Activated CD8-positive, alpha-beta memory T cell treated with anti-CD3 and anti-CD28 coated beads for 48 hours (primary cell): ENCODE measurements at regions not wholly inside any gene's neighbourhood (a gene's known extent, or its start where the extent isn't known, plus 50 kb on each side); places are given as distances from the start of the nearest gene placed in this dataset.

Experiments
- DNase-seq, 3 experiments: peaks; one replicate each; pipeline ENCODE4 v3.0.0-alpha.2; 2020; ENCODE audit warnings: low read depth in 2 of 3, low spot score in 2 of 3

DNA sequence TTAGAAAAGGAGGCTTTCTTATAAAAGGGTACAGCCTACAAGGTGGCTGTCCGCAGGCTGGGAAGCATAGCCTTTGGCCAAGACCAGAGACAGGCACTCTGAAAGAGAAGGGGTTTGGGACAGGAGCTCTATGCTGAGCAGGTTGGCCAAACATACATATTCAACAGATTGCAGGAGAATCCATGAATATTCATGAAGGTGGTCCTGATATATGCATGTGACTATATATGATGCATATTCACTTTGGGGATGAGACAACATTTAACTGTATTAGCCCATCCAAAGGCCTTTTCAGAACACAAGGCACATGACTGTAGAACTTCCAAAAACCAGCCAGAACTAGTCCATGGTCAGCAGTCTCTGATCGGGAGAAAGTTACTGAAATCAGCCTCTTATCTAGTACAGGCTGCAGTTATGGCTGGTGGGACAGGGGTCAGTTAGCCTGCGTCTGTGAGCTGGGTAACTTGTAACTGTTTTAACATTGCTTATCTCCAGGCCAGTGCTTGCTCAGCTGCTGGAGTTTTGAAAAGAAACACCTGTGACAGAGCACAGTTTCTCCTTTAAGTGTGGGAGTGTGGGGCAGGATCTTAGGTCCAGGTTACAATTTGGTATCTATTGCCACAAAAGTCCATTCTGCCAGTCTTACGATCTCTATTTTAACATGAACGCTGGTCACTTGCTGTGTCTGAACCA lies 924.2 kb downstream of the UQCRFS1 start:
- DNase-seq, result no peak

DNA sequence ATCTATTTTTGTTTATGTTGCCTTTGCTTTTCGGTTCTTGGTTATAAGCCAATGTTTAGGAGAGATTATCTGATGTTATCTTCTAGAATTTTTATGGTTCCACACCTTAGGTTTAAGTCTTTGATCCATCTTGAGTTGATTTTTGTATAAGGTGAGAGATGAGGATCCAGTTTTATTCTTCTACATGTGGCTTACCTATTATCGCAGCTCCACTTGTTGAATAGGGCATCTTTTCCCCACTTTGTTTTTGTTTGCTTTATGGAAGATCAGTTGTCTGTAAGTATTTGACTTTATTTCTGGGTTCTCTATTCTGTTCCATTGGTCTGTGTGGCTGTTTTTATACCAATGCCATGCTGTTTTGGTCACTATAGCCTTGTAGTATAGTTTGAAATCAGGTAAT lies 927.0 kb downstream of the UQCRFS1 start:
- DNase-seq, result no peak

DNA sequence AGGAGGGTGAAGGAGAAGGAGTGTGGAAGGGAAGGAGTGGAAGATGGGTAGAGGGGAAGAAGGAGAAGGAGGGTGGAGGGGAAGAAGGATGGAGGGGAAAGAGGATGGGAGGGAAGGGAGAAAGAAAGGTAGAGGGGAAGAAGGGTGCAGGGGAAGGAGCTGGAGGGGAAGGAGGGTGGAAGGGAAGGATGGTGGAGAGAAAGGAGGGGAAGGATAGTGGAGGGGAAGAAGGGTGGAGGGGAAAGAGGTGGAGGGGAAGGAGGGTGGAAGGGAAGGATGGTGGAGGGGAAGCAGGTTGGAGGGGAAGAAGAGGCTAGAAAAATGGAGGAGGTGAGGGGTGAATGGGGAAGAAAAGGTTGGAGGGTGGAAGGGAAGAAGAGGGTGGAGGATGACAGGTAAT lies 927.9 kb downstream of the UQCRFS1 start:
- DNase-seq, result no peak

DNA sequence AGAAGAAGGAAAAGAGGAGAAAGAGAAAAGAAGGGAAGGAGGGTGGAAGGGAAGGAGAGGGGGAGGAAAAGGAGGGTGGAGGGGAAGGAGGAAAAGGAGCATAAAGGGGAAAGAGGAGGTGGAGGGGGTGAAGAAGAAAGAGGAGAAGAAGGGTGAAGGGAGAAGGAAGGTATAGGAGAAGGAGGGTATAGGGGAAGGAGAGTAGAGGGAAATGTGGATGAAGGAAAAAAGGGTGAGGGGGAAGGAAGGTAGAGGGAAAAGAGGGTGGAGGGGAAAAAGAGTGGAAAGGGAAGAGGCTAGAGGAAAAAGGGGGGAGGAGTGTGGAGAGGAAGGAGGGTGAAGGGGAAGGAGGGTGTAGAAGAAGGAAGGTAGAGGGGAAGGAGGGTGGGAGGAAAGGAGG lies 928.6 kb downstream of the UQCRFS1 start:
- DNase-seq, result no peak

DNA sequence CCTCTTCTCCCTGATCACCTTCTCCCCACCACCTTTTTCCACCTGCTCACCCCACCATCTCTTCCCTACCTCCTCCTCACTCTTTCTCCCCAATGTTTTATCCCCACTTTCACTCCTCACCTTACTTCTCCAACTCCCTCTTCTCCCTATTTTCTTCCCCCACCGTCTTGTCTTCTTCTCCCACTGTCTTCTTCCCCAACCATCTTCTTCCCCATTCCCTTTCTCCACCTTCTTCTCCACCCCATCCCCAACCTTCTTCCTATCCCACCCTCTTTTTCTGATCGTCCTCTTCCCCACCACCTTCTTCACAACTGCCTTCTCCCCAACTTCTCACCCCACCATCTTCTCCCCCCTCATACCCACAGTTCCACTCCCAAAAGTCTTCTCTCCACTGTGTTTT lies 929.4 kb downstream of the UQCRFS1 start:
- no peak for DNase-seq

DNA sequence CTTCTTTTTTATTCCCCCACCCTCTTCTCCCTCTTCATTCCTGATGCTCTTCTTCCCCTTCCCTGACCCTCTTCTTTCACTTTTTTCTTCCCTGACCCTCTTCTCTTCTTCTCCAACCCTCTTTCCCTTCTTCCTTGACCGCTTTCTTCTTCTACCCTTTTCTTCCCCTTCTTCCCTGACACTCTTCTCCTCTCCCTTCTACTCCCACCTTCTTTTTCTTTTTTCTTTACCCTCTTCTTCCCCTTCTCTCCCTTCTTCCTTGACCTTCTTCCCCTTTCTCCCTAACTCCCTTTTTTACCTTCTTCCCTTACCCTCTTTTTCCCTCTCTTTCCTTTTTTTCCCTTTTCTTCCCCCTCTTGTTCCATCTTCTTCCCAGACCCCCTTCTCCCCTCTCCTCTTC lies 931.3 kb downstream of the UQCRFS1 start:
- no peak for DNase-seq

DNA sequence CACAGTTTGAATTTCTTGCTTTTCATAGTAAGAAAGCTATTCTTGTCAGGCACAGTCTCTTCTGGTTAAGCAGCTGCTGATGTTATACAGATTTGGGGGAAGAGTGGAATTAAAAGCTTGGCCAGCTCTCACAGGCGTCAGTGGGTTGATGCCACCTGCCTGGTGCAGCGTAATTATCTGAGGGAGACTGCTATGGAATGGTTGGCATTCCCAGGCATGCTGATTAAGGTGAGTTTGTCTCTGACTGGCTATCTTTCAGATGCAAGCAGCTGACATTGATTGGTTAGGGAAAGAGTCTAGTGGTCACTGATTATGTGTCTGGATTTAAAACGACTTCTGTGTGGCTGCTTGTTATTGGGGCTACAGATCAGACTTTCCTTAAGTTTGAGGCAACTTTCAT lies 948.4 kb downstream of the UQCRFS1 start:
- DNase-seq, result no peak

DNA sequence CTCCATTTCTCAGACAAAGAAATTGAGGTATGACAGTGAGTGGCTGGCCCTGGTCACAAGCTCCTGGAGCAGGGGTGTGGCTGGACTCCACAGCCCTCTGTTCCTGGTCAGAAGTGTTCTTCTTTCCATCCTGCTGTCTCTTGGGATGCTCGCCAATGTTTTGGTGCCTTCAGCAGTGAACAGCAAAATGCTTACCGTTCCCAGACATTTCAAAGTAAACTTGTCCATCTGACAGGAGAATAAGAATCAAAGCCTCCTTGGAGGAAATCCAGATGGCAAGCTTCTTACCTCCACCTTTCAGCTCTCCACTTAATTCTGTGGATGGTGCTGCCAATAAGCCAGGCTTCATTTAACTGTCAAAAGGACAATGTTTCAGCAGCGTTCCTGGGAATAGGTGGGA lies 954.1 kb downstream of the UQCRFS1 start:
- DNase-seq, result no peak

DNA sequence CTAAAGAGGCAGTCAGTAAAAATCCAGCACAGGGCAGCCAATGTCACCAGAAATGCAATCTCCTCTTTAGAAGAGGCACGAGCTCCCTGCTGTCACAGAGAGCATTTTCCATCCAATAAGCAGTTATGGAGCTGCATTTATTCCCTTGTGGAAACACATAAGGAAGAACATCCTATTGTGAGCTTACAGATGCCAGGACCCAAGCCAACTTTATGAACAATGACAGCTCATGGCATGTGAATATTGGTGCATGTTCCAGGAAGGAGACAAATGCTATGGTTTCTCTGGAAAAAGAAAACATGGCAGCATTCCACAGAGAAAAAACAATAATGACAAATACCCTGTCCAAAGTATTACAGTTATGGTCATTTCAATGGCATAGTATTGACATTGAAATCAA lies 955.6 kb downstream of the UQCRFS1 start:
- no peak for DNase-seq

DNA sequence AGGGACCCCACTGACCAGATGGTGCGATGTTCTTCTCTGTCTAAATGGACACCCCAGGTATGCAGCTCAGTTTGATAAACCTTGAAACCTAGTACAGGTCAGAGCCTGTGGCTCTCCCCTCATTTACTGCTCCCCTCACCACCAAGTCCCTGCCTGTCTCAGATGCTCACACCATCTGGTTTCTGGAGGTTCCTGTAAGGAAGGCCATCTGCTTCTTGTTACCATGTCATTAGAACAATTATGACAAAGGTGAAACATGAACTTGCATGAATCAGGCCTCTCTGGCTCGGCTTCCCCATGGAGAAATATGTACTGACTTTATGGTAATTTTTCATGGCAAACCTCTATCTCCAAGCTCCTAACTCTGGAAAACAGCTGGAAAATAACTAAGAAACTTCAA lies 965.7 kb downstream of the UQCRFS1 start:
- DNase-seq, result no peak

DNA sequence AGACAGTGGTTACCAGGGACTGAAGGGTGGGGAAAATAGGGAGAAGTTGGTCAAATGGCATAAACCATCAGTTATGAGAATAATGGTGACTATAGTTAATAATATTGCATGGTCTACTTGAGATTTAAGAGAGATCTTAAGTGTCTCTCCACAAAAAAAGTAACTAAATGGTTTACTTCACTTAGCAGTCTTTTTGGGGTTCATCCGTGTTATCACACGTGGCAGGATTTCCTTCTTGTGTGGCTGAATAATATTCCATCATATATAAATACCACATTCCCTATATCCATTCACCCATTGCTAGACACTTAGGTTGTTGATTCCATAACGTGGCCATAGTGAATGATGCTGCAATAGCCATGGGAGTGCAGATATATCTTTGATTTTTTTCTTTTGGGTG lies 967.0 kb downstream of the UQCRFS1 start:
- DNase-seq, result no peak

DNA sequence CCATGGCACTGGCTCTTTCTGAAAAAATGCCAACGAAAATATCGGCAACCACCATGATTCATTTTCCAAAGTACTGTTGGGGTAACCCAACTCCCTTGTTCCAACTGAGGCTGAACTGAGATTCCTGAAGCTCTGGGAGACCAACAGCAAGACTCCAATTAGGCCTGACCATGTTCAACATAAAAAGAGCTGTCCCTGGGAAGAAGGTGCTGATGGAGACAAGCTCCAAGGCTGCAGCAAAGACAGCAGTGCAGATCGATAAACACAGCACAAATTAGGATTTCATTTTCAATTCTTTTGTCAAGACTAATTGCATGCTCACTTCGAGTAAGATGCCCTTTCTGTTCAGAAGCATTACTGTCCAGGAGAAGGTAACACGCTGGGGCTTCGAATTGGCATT lies 968.0 kb downstream of the UQCRFS1 start:
- DNase-seq, result no peak

DNA sequence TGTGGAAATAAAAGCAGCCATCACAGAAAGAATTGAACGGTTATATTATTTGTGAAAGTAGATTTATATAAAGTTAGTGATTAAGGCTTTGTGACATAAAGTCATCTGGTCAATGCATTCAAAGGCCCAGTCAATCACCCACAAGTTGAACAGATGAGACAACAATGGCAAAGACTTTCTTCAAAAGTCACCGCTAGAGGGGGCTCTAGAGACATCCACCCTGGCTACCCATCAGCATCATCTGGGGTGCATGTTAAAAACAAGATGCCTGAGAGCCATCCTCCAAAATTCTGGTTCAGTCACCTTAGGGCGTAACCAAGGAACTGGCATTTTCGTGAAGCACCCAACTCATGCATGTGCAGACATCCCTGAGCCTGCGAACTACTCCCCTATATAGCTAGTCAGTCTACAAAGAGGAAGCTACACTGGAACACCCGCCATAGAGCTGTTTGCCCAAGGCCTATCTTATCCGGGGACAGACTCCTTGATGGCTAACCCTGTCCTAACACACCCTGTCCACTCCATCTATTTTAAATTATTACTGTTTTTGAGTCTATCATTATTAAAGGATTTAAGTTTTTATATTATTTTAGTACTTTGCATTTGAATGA lies 970.5 kb downstream of the UQCRFS1 start:
- DNase-seq, result no peak

DNA sequence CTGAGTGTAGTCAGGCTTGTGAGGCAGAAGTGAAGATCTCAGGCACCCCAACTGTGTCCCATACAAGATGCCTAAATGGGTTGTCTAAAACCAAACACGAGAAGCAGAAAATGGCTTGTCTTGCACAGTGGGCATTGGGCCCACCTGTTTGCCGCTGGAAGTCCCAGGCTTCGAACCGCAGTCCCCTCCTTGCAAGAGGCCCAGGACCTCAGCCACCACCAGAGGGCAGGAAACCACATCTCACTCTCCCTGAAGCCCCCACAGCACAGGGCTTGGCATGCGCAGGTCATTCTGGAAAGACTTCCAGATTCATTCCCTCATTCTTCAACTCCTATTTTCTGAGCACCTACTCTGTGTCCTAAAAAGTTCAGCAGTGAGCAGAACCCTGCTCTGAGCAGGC lies 973.7 kb downstream of the UQCRFS1 start:
- DNase-seq, result no peak

DNA sequence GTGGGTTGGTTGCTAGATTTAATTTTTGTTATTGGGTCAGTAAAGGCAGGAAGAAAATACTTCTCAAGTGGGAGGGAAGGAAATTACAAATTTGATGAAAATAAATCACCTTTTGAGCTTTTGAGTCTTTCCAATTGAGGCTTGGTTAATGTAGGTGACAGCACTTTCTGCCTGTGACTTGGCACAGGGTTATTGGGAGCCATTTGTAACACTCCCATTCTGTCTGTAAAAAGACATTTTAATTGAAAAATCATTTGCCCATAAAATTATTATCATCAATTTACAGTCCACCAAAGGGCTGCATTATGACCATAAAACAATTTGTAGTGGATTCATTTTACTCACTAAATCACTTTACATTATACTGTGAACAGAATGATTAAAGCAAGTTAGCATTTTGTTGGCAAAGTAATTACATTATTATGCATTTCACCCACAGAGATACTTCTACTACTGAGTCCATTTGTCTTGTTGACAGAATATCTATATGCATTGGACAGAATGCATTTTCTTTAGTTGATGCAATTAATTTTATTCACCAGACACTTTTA lies 974.6 kb downstream of the UQCRFS1 start:
- DNase-seq, result no peak

DNA sequence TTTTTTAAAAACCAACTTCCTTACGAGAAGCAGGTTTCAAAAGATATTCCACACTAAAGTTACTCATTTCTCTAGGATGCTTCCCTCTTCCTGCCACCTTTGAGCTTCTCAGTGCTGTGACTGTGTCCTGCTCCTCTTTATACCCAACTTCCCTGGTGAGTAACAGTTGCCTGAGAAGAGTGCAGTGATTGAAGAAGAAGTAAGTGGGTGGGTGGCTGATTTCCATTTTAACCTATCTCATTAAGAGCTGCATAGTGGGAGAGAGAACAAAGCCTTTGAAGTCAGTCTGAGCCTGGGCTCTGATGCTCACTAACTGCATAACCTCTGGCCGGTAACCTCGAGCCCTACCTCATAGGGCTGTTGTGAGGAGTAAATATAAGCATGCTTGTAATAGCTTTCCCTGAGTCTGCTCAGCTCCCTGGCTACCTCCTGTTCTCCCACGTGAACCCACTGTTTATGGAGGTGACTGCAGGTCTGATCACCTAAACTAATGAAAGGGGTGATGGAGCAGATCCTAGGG lies 977.3 kb downstream of the UQCRFS1 start:
- DNase-seq, result no peak

DNA sequence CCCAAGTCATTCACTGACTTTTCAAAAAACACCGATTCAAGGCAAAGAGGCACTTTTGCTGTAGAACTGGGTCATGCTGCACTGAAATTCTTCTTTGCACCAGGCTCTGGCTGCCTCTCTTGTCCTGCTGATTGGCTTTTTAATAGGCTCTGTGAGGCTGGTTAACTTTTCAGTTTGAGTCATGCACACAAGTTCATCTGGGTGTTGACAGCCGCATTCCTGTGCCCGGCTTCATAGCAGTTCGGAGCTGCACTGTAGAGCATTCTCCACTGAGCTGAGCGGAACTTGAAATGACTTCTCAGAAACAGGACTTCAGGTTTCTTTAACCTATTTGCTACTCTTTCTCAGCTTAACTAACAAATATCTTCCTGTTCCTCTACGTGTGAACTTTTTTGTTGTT lies 978.3 kb downstream of the UQCRFS1 start:
- no peak for DNase-seq

DNA sequence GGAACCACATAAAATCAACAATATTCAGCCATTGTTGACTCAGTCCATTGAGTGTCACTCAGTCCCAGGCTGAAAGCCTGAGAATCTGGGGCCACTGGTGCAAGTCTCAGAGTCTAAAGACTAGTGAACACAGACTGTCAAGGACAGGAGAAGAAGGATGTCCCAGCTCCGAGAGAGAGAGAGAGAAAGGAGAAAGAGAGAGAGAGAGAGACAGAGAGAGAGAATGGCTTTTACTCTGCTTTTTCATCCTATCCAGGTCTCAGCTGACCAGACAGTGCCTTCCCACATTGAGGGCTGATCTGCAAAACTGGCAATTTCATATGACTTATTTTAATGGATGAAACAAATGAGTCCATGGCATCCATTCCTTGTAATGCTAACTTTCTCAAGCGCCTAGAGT lies 984.1 kb downstream of the UQCRFS1 start:
- no peak for DNase-seq

DNA sequence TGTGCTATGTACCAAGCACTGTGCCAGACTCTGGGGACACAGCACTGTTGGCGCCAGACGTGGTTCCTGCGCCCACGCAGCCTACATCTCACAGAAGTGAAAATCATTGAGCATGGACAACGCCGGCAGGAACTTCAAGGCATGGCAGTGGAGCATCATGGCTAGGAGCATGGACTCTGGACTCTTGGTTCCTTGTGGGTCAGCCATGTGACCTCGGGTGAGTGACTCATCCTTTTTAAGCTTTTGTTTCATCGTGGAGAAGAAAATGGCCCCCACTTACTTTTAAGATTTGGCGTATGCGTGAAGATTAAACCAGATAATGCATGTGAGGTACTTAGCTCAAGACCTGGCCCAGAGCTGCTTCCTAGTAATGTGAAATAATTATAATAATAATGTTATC lies 988.5 kb downstream of the UQCRFS1 start:
- DNase-seq, result no peak

DNA sequence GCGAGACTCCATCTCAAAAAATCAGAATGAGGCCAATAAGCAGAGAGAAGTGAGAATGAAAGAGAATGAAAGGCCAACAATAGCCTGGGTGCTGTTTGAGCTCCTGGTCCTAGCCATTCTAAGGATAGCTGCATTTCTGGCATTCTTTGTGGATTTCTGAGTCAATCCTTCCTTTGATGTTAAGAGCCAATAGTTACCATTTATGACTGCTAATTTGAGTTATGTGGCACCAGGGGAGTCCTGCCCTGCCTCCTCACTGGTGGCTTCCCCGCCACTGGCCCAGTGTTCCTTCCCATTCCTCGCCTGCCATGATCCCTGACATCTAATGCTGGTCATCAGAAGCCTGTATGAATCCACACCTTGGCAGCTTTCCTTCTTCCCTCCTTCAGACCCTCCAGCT lies 991.2 kb downstream of the UQCRFS1 start:
- no peak for DNase-seq

DNA sequence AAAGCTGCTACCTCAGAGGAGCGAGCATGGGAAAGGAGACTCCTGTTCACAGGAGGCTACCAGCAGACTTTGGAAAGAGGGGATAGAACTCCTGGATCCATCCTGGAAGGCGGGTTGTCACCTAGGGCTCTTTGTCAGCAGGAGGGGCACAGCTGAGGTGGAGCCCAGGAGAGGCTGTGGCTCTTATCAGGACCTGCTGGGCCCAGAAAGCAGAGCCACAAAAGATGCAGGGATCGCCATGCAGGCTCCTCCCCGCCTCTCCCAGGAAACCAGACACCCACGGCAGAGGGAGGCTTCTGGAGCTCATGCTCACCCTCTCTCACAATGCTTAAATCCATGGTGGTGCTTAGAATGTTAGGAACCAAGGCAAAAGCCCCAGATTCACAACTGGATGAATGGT lies 994.2 kb downstream of the UQCRFS1 start:
- no peak for DNase-seq

DNA sequence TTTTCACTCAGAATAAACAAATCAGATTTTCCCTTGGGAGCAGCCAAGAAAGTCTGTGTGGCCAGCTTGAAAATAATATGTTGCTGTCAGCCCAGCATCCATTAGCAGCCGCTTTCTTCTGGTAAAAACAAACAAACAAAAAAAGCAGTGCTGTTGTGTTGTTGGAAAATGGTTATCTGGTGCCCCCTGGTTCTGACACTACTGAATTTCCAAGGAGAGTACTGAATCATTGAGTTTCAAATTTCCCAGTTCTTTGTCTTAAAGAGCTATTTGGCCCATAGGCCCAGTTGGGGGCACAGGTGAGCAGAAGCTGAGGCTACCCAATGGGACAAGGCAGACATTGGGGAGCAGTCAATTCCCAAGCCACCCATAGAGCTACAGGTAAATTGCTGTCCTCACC lies 995.9 kb downstream of the UQCRFS1 start:
- no peak for DNase-seq
